ENCODE measurements at regions not wholly inside any gene's neighbourhood (a gene's known extent, or its start where the extent isn't known, plus 50 kb on each side); places are given as distances from the start of the nearest gene placed in this dataset.

GRCh38 chr5:89005990-89006389 is 123.0 kb upstream of the MEF2C start:
- TF ChIP-seq CTCF (IDR thresholded peaks at IDR 0.05), result no peak
- H3K27ac ChIP-seq, result no peak overlapping the region
- peaks cover 0 to 6% (median 0%) of the 10 kb centered on the region in 3 donors for H3K9me3 ChIP-seq
- intact Hi-C loops (cut with DNase I), result no loop called here
- H3K4me3 ChIP-seq, result no peak overlapping the region
- H3K36me3 ChIP-seq, result no peaks in the 10 kb centered on the region
- no peak for DNase-seq
- WGBS, 2 donors, result 63 to 78% methylated on average over 2 of the region's 2 CpGs
- no peaks in the 10 kb centered on the region for H3K27me3 ChIP-seq
- H3K4me1 ChIP-seq, result no peaks in the 10 kb centered on the region

- Histone ChIP-seq H3K27ac (no peak overlapping the region), H3K27me3 (no peaks in the 10 kb centered on the region), H3K4me3 (no peak overlapping the region), H3K36me3 (no peaks in the 10 kb centered on the region), H3K4me1 (no peaks in the 10 kb centered on the region), H3K9me3 (peaks cover 0 to 6% (median 0%) of the 10 kb centered on the region in 3 donors)
- intact Hi-C loops (cut with DNase I), result no loop called here
- no peak for TF ChIP-seq CTCF (IDR thresholded peaks at IDR 0.05)
- no peak for TF ChIP-seq POLR2A (IDR thresholded peaks at IDR 0.05)
- 87 to 90% methylated on average over 3 of the region's 3 CpGs for WGBS, 2 donors
- DNase-seq, result no peak
Measured at GRCh38 chr5:89004379-89004778, 121.4 kb upstream of the MEF2C start.

GRCh38 chr5:89003563-89004036 is 120.6 kb upstream of the MEF2C start:
- TF ChIP-seq CTCF (IDR thresholded peaks at IDR 0.05) (no peak), POLR2A (IDR thresholded peaks at IDR 0.05) (no peak)
- H3K27me3 ChIP-seq, result no peaks in the 10 kb centered on the region
- peaks cover 0 to 6% (median 0%) of the 10 kb centered on the region in 3 donors for H3K9me3 ChIP-seq
- no CpG with 5 or more reads among the region's 47 CpGs for WGBS, 2 donors
- no peak overlapping the region for H3K27ac ChIP-seq
- H3K36me3 ChIP-seq, result no peaks in the 10 kb centered on the region
- H3K4me3 ChIP-seq, result no peak overlapping the region
- no peak for DNase-seq
- intact Hi-C loops (cut with DNase I), result no loop called here
- no peaks in the 10 kb centered on the region for H3K4me1 ChIP-seq

DNA sequence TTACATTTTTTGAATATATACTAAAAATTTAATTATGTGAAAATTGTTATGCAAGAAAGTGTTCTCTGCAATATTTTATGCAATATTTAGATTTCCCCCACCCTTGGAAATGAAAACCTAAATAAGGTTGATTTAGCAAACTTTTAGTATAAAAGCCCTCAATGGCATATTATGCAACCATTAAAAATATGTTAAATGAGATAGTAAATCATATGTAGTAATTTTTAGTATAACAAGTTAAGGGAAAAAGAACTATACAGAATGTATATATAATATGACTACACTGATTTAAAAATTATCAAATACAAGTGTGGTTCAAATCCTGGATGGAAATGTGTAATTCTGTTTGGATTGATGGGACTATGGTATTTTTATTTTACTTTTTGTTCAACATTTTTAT is 116.9 kb upstream of the MEF2C start:
- Histone ChIP-seq H3K4me3 (no peak overlapping the region), H3K4me1 (no peaks in the 10 kb centered on the region), H3K36me3 (no peaks in the 10 kb centered on the region), H3K27ac (no peak overlapping the region), H3K9me3 (peaks cover 0 to 6% (median 0%) of the 10 kb centered on the region in 3 donors), H3K27me3 (no peaks in the 10 kb centered on the region)
- intact Hi-C loops (cut with DNase I), result no loop called here
- TF ChIP-seq POLR2A (IDR thresholded peaks at IDR 0.05), result no peak
- TF ChIP-seq CTCF (IDR thresholded peaks at IDR 0.05), result no peak
- no peak for DNase-seq

GRCh38 chr5:88997937-88998336 is 115.0 kb upstream of the MEF2C start:
- H3K27ac ChIP-seq, result no peak overlapping the region
- TF ChIP-seq CTCF (IDR thresholded peaks at IDR 0.05), result no peak
- TF ChIP-seq POLR2A (IDR thresholded peaks at IDR 0.05), result no peak
- H3K9me3 ChIP-seq, result no peaks in the 10 kb centered on the region
- no peaks in the 10 kb centered on the region for H3K4me1 ChIP-seq
- intact Hi-C loops (cut with DNase I), result no loop called here
- no peak overlapping the region for H3K4me3 ChIP-seq
- H3K36me3 ChIP-seq, result no peaks in the 10 kb centered on the region
- 63 to 72% methylated on average over 2 of the region's 2 CpGs for WGBS, 2 donors
- no peaks in the 10 kb centered on the region for H3K27me3 ChIP-seq
- no peak for DNase-seq
